Activated CD8-positive, alpha-beta memory T cell treated with anti-CD3 and anti-CD28 coated beads, Interleukin-2, amount 10 ng/mL, durations not matched to agents 7 days and 5 days (primary cell): ENCODE measurements at regions not wholly inside any gene's neighbourhood (a gene's known extent, or its start where the extent isn't known, plus 50 kb on each side); places are given as distances from the start of the nearest gene placed in this dataset.
"Not testable (repeated sequence)": the region's sequence is repeated elsewhere in the genome, so short reads cannot be mapped to it uniquely, and the experiment has no call there.

Source experiments
- ATAC-seq: fragments of 150-1000 bp; cut with Tn5 transposase; one replicate; pipeline ENCODE4 v1.10.0; 2021; ENCODE audit warnings: moderate library complexity
- CTCF ChIA-PET: fragments of 350-600 bp; sonication (Branson Sonifier 250); formaldehyde crosslinking; loops from one replicate; lab custom pipeline; 2021; ENCODE audit warnings: antibody characterized with exemption; lab: Charles Lee
- DNase-seq: peaks from one replicate; pipeline ENCODE4 v3.0.0-alpha.2; 2020
- H3K27ac Mint-ChIP-seq: one replicate; pipeline ENCODE4 v1.8.0; 2021; ENCODE audit warnings: mild to moderate bottlenecking, mixed read lengths
- H3K27me3 Mint-ChIP-seq: one replicate; pipeline ENCODE4 v1.8.0; 2021; ENCODE audit warnings: mixed read lengths
- H3K36me3 Mint-ChIP-seq: one replicate; pipeline ENCODE4 v1.8.0; 2021; ENCODE audit warnings: mild to moderate bottlenecking, mixed read lengths
- H3K4me1 Mint-ChIP-seq: one replicate; pipeline ENCODE4 v1.8.0; 2021; ENCODE audit warnings: mixed read lengths
- H3K4me3 Mint-ChIP-seq: one replicate; pipeline ENCODE4 v1.8.0; 2021; ENCODE audit warnings: mild to moderate bottlenecking, moderate library complexity, mixed read lengths
- H3K9me3 Mint-ChIP-seq: one replicate; pipeline ENCODE4 v1.8.0; 2022; ENCODE audit warnings: low read depth, mixed read lengths

DNA sequence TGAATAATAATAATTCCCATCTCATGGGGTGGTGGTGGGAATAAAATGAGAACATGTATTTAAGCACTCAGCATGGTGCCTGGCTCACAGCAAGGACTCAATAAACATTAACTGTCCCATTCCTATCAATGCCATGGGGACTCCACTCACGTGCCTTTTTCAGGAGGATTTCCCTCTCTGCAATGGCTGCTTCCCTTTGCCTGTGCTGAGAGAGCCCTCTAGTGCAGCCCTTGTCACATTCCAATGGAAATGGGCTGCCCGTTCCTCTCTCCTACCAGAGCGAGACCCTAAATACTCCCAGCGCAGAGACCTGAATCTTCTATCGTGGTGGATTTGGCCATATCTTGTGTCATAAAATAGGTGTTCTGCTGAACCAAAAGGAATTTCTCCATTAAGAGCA is 621.5 kb upstream of the B3GAT1 start:
- no peaks in the 10 kb centered on the region for H3K9me3 Mint-ChIP-seq
- H3K36me3 Mint-ChIP-seq: no peaks in the 10 kb centered on the region
- no peak overlapping the region for H3K4me3 Mint-ChIP-seq
- no peaks in the 10 kb centered on the region for H3K4me1 Mint-ChIP-seq
- no peak overlapping the region for H3K27ac Mint-ChIP-seq
- CTCF ChIA-PET: no interaction called here
- H3K27me3 Mint-ChIP-seq: no peaks in the 10 kb centered on the region
- no peak for DNase-seq
- ATAC-seq: no peak

DNA sequence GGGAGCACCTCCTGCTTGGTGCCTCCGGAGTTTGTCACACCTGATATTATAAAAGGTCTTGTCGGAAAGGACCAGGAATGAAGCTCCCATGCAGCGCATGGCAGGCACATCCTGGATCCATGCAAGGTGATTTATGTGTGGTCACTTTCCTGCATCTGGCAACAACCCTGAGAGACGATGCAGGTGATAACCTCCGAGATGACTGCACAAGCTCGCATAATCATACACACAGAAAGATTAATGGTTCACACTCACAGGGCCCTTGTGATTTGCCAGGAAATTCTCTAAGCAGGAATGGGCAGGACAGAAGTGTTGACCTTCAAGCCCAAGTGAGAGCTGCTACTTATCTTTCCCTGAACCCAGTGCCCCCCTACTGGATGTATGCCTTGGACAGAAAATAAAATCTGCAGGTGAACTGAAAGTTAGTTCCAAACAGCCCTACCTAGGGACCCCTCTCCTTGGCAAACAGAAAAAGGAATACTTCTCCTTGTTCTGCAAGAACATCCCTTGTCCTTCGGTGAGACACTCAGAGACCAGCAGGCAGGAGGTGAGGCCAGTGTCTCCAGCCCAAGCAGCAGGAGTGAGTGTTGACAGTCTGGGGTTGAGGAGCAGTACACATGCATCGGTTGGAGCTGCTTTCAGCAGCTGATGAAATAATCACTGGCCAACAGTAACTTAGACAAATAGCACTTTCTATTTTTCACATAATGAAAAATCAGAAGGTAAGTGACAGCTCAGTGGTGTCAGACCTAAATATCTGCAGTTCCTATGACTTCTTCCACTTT is 619.4 kb upstream of the B3GAT1 start:
- H3K9me3 Mint-ChIP-seq: no peaks in the 10 kb centered on the region
- no peaks in the 10 kb centered on the region for H3K27me3 Mint-ChIP-seq
- DNase-seq (no peak), ATAC-seq (no peak)
- no peak overlapping the region for H3K4me3 Mint-ChIP-seq
- H3K4me1 Mint-ChIP-seq: no peaks in the 10 kb centered on the region
- CTCF ChIA-PET: no interaction called here
- no peak overlapping the region for H3K27ac Mint-ChIP-seq
- no peaks in the 10 kb centered on the region for H3K36me3 Mint-ChIP-seq

DNA sequence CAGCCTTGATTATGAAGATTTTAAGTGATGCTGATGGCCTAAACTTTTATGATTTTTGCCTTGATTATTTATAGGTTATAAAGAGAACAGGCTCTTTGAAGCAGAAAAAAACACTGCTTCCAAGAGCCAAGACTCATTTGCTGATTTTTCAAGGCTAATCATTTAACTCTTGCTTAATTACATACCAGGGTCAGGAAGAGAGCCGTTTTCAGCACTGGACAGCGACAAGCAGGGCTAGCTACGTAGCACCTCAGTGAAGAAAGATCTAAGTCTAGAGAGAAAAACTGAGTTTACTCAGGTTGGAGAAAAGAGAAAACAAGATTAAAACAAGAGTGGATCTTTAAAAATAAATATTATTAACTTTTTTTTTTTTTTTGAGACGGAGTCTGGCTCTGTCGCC is 615.4 kb upstream of the B3GAT1 start:
- Mint-ChIP-seq H3K4me1 (no peaks in the 10 kb centered on the region), H3K36me3 (no peaks in the 10 kb centered on the region), H3K27ac (no peak overlapping the region), H3K4me3 (no peak overlapping the region), H3K27me3 (no peaks in the 10 kb centered on the region), H3K9me3 (no peaks in the 10 kb centered on the region)
- CTCF ChIA-PET: no interaction called here
- no peak for ATAC-seq
- peak; percentile 48 for DNase-seq

DNA sequence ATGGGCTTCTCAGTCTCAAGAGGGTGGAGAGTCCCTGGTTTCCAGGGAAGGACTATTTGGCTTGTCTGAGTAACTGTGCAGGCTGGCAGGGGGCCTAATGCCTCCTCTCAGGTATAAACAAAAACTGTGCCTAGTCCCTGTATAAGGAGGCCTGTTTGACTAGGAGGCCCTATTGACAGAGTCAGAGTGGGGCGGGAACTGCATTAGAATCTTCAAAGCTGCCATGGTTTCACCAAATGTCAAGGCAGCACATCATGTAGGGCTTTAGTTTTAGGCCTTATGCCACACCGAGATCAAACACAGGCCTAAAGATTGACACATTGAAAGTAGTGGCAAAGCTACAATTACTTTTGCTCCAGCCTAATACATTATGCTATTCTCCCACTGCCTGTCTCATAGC is 611.5 kb upstream of the B3GAT1 start:
- H3K4me1 Mint-ChIP-seq: no peaks in the 10 kb centered on the region
- no peak overlapping the region for H3K27ac Mint-ChIP-seq
- no peak for DNase-seq
- no peak overlapping the region for H3K4me3 Mint-ChIP-seq
- CTCF ChIA-PET: no interaction called here
- H3K9me3 Mint-ChIP-seq: no peaks in the 10 kb centered on the region
- no peak for ATAC-seq
- no peaks in the 10 kb centered on the region for H3K27me3 Mint-ChIP-seq
- H3K36me3 Mint-ChIP-seq: no peaks in the 10 kb centered on the region

DNA sequence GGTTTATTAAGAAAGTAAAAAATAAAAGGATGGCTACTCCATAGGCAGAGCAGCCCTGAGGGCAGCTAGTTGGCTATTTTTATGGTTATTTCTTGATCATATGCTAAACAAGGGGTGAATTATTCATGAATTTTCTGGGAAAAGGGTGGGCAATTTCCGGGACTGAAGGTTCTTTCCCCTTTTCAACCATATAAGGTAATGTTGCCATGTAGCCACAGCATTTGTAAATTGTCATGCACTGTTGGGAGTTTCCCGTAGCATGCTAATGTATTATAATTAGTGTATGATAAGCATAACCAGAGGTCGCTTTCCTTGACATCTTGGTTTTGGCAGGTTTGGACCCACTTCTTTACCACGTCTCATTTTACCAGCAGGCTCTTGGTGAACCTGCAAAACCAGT is 610.4 kb upstream of the B3GAT1 start:
- DNase-seq (no peak), ATAC-seq (no peak)
- no peak overlapping the region for H3K4me3 Mint-ChIP-seq
- CTCF ChIA-PET: no interaction called here
- H3K4me1 Mint-ChIP-seq: no peaks in the 10 kb centered on the region
- no peak overlapping the region for H3K27ac Mint-ChIP-seq
- H3K9me3 Mint-ChIP-seq: no peaks in the 10 kb centered on the region
- no peaks in the 10 kb centered on the region for H3K27me3 Mint-ChIP-seq
- no peaks in the 10 kb centered on the region for H3K36me3 Mint-ChIP-seq

DNA sequence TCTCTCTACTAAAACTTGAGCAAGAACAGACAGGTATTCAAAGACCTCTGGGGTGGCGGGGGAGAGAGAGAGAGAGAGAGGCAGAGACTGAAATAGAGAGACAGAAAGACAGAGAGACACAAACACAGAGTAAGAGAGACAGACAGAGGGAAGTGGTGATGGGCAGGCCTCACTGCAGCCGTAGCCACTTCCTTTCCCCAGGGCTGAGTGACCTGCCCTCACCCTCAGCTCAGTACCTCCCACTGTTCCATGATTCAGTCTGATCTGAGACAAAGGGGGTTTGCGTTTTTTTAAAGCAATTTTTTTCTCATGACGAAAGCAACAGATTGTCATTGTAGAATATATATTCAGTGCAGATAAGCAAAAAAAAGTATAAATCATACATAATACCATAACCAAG is 607.9 kb upstream of the B3GAT1 start:
- Mint-ChIP-seq H3K9me3 (no peaks in the 10 kb centered on the region), H3K27me3 (no peaks in the 10 kb centered on the region), H3K27ac (no peak overlapping the region), H3K36me3 (no peaks in the 10 kb centered on the region), H3K4me1 (no peaks in the 10 kb centered on the region), H3K4me3 (no peak overlapping the region)
- CTCF ChIA-PET: no interaction called here
- no peak for DNase-seq
- ATAC-seq: no peak

DNA sequence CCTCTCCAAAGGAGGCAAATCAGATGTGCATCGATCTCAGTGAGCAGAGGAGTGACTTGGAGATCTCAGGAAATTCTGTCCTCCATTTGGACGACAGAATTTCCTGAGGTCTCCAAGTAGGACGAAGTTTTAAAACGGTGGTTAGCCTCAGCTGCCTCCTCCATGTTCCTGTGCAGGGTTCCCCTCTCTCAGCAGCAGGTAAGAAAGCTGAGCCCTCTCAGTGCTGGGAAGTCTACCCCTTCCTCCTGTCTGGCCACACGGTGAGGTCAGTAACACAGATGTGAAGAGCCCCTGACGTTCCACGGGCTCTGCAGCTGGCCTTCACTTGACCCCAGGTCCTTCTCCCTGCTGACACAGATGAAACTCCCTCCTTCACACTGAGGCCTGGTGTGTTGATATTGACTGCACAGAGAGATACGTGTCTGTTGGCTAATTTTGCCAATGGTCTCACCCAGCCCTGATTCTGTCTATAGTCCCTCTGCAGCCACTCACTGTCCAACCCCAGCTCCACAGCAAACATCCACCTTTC is 607.4 kb upstream of the B3GAT1 start:
- H3K27ac Mint-ChIP-seq: no peak overlapping the region
- no peaks in the 10 kb centered on the region for H3K4me1 Mint-ChIP-seq
- no peak overlapping the region for H3K4me3 Mint-ChIP-seq
- CTCF ChIA-PET: no interaction called here
- DNase-seq (no peak), ATAC-seq (no peak)
- H3K36me3 Mint-ChIP-seq: no peaks in the 10 kb centered on the region
- H3K27me3 Mint-ChIP-seq: no peaks in the 10 kb centered on the region
- H3K9me3 Mint-ChIP-seq: no peaks in the 10 kb centered on the region

DNA sequence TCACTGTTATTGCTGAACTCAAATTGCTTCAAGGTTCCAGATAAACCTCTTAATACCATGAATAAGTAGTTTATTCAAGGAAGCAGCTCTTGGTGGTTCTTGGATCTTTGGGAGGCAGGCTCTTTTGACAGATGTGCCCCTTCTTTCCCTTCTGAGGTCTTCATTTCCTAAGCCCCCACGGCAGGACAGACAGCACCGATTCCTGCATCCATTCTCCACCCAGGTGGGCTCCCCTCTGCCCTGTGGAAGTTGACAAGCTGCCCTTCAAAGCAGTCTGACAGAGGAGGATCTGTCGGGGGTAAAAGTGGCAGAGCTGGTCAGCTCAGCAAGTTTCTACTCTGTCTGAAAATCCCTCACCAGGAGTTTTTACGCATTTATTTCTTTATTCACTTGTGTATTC is 605.3 kb upstream of the B3GAT1 start:
- Mint-ChIP-seq H3K4me1 (no peaks in the 10 kb centered on the region), H3K4me3 (no peak overlapping the region), H3K36me3 (no peaks in the 10 kb centered on the region), H3K27ac (no peak overlapping the region), H3K9me3 (no peaks in the 10 kb centered on the region), H3K27me3 (no peaks in the 10 kb centered on the region)
- ATAC-seq (no peak), DNase-seq (no peak)
- CTCF ChIA-PET: no interaction called here

DNA sequence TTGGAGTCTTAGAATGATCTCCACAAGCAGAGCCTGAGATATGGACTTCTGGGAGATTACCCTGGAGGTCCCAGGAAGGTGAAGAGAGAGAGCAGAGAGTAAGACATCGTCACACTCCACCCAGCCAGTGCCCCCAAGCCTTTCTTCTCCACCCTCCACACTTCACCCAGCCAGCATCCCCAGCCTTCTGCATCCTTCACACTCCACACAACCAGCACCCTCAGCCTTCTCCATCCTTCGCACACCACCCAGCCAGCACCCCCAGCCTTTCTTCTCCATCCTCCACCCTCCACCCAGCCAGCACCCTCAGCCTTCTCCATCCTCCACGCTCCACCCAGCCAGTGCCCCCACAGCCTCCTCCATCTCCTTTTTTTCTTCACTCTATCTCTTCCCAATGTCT is 603.9 kb upstream of the B3GAT1 start:
- DNase-seq (no peak), ATAC-seq (no peak)
- Mint-ChIP-seq H3K27me3 (no peaks in the 10 kb centered on the region), H3K27ac (no peak overlapping the region), H3K9me3 (no peaks in the 10 kb centered on the region), H3K4me3 (no peak overlapping the region), H3K4me1 (no peaks in the 10 kb centered on the region), H3K36me3 (no peaks in the 10 kb centered on the region)
- CTCF ChIA-PET: no interaction called here

DNA sequence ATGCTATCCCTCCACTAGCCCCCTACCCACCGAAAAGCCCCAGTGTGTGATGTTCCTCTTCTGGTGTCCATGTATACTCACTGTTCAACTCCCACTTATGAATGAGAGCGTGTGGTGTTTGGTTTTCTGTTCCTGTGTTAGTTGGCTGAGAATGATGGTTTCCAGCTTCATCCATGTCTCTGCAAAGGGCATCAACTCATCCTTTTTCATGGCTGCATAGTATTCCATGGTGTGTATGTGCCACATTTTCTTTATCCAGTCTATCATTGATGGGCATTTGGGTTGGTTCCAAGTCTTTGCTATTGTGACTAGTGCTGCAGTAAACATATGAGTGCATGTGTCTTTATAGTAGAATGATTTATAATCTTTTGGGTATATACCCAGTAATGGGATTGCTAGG is 599.3 kb upstream of the B3GAT1 start:
- ATAC-seq, H3K4me1 Mint-ChIP-seq, H3K9me3 Mint-ChIP-seq, H3K27me3 Mint-ChIP-seq, H3K4me3 Mint-ChIP-seq, DNase-seq, CTCF ChIA-PET, H3K36me3 Mint-ChIP-seq, H3K27ac Mint-ChIP-seq: not testable (repeated sequence)

DNA sequence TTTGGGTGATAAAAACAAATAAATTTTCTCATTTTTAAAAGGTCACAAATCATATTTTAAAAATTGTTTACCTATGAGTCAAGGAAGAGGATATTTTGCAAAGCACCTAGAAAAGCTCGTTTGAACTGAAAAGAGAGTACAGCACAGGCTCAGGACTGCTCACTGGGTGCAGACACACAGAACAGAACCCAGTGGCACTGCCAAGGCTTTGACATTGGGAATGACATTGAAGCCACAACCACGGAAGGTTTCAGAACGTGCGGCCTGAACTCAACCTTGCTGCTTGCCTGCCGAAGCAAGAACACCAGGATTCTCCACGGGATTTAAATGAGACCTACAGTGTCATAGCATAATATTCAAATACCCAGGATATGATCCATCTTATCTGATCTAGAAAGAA is 597.1 kb upstream of the B3GAT1 start:
- ATAC-seq: no peak
- no peaks in the 10 kb centered on the region for H3K27me3 Mint-ChIP-seq

DNA sequence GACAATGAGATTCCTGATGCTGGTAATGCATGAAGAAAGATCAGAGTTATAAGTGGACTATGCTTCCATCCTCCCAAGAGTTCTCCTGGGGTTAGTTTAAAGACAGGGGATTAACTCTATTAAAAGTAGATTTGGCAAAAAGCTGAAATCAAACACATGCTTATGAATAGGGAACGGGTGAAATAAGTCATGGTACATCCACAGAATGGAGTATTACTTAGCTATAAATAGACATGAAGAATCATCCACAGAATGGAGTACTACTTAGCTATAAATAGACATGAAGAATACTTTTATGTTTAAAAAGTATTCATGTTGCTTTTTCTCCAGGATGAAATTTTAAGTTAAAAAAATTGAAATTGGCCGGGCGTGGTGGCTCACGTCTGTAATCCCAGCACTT is 596.4 kb upstream of the B3GAT1 start:
- Mint-ChIP-seq H3K27ac (no peak overlapping the region), H3K36me3 (no peaks in the 10 kb centered on the region), H3K27me3 (no peaks in the 10 kb centered on the region), H3K4me1 (no peaks in the 10 kb centered on the region), H3K4me3 (no peak overlapping the region), H3K9me3 (no peaks in the 10 kb centered on the region)
- ATAC-seq (no peak), DNase-seq (no peak)
- CTCF ChIA-PET: no interaction called here

More for the DNA sequence above, 597.1 kb upstream of the B3GAT1 start:
- Mint-ChIP-seq H3K36me3 (no peaks in the 10 kb centered on the region), H3K9me3 (no peaks in the 10 kb centered on the region), H3K4me1 (no peaks in the 10 kb centered on the region), H3K4me3 (no peak overlapping the region), H3K27ac (no peak overlapping the region)
- no peak for DNase-seq
- CTCF ChIA-PET: no interaction called here

DNA sequence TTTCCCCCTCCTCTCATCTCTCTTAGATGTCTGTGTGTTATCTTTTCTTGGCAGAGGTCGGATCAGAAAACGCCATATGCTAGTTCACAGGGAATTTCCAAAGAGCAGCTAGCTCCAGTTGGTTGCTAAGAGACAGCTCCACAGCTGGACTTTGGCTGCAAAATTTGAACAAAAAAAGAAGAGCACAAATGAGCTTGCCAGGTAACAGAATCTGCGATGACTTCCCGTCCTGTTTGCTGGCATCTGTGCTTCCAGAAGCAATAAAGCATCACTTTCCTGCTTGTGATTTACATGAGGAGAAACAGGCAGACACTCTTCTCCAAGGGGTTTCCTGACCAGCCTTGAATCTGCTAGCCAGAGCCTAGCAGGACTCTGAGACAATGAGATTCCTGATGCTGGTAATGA is 596.0 kb upstream of the B3GAT1 start:
- H3K4me1 Mint-ChIP-seq: no peaks in the 10 kb centered on the region
- H3K4me3 Mint-ChIP-seq: no peak overlapping the region
- no peaks in the 10 kb centered on the region for H3K36me3 Mint-ChIP-seq
- no peak overlapping the region for H3K27ac Mint-ChIP-seq
- no peak for DNase-seq
- no peaks in the 10 kb centered on the region for H3K27me3 Mint-ChIP-seq
- H3K9me3 Mint-ChIP-seq: no peaks in the 10 kb centered on the region
- ATAC-seq: no peak
- CTCF ChIA-PET: no interaction called here

DNA sequence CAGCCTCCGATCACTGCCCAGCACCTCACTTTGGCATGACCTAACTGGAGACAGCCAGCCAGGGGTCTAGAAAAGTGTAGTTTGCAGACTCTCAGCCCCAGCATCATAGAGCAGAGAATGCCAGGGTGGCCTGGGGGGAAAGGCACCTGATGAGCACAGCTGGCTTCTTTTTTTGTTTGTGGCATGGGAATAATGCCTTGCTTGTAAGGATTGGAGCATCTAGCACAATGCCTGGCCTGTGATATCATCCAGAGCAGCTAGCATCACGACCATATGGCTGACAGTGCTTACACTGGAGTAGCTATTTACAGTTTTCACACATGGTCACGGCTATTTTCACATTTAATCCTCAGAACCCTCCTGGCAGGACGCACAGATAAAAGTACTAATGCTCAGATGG is 594.8 kb upstream of the B3GAT1 start:
- H3K36me3 Mint-ChIP-seq: no peaks in the 10 kb centered on the region
- DNase-seq (no peak), ATAC-seq (no peak)
- H3K4me1 Mint-ChIP-seq: no peaks in the 10 kb centered on the region
- H3K27ac Mint-ChIP-seq: no peak overlapping the region
- H3K9me3 Mint-ChIP-seq: no peaks in the 10 kb centered on the region
- no peaks in the 10 kb centered on the region for H3K27me3 Mint-ChIP-seq
- CTCF ChIA-PET: no interaction called here
- H3K4me3 Mint-ChIP-seq: no peak overlapping the region
